T-helper 17 cell (primary cell): ENCODE measurements at regions not wholly inside any gene's neighbourhood (a gene's known extent, or its start where the extent isn't known, plus 50 kb on each side); places are given as distances from the start of the nearest gene placed in this dataset.

ENCODE experiments used
- ATAC-seq: fragments of 150-1000 bp; cut with Tn5 transposase; 2 replicates; pipeline ENCODE4 v1.10.0; 2021; ENCODE audit warnings: mild to moderate bottlenecking, moderate library complexity
- DNase-seq, 3 donors: peaks; one replicate each; pipeline versions ENCODE4 v3.0.0 to v3.0.0-alpha.2; 2020 to 2021
- H3K9me3 ChIP-seq: one replicate; pipeline ENCODE4 v1.7.0; 2013; ENCODE audit warnings: low read length, mild to moderate bottlenecking; ENCODE audit not compliant: control insufficient read depth, poor library complexity, severe bottlenecking
- H3K27ac Mint-ChIP-seq: one replicate; pipeline ENCODE4 v1.8.0; 2022; ENCODE audit warnings: mild to moderate bottlenecking, moderate library complexity, mixed read lengths
- H3K27me3 Mint-ChIP-seq: one replicate; pipeline ENCODE4 v1.8.0; 2022; ENCODE audit warnings: mixed read lengths
- H3K36me3 Mint-ChIP-seq: one replicate; pipeline ENCODE4 v1.8.0; 2022; ENCODE audit warnings: low read depth, mixed read lengths
- H3K4me1 Mint-ChIP-seq: one replicate; pipeline ENCODE4 v1.8.0; 2022; ENCODE audit warnings: mild to moderate bottlenecking, mixed read lengths
- H3K4me3 Mint-ChIP-seq: one replicate; pipeline ENCODE4 v1.8.0; 2022; ENCODE audit warnings: mild to moderate bottlenecking, moderate library complexity, mixed read lengths

- Mint-ChIP-seq H3K27ac (no peak overlapping the region), H3K4me1 (peaks cover 15% of the 10 kb centered on the region), H3K36me3 (no peaks in the 10 kb centered on the region), H3K4me3 (no peak overlapping the region), H3K27me3 (no peaks in the 10 kb centered on the region)
- H3K9me3 ChIP-seq = no peaks in the 10 kb centered on the region
- DNase-seq (no peak), ATAC-seq (no peak)
These were observed 170.9 kb upstream of the SYT6 start for GRCh38 chr1:114324662-114324965.

DNA sequence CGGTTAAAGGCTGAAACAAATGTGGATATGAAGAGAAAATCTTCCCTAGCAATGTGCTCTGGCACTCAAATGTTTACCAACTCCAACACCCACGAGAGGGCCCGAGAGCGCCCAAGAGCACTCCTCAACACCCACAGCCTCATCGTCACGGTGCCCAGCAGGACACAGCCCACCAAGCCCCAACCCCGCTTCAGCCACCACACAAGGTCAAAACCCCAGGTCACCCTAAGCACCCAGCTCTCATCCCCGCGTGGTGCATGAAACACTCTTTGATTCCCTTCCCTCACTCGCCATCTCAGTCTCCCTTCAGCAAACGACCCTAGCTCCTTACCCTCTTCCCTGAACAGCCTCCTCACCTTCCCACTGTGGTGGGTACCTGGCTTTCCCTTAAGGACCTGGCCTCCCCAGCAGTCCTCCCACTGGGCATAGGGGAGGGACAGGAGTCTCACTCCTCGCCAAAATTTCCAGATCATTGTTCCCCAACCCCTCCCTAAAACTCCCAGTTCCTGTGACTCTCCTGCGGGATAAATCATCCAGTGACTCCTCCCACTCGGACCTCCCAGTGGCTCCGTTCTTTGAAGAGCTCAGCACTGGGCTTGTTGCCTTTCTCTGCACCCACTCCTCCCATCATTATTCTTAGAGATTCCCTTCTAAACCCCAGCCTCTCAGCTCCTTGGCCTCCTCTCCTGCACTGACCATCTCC is 170.4 kb upstream of the SYT6 start:
- DNase-seq (no peak), ATAC-seq (no peak)
- Mint-ChIP-seq H3K4me1 (peaks cover 10% of the 10 kb centered on the region), H3K4me3 (no peak overlapping the region), H3K27ac (no peak overlapping the region), H3K36me3 (no peaks in the 10 kb centered on the region), H3K27me3 (no peaks in the 10 kb centered on the region)
- H3K9me3 ChIP-seq = no peaks in the 10 kb centered on the region

DNA sequence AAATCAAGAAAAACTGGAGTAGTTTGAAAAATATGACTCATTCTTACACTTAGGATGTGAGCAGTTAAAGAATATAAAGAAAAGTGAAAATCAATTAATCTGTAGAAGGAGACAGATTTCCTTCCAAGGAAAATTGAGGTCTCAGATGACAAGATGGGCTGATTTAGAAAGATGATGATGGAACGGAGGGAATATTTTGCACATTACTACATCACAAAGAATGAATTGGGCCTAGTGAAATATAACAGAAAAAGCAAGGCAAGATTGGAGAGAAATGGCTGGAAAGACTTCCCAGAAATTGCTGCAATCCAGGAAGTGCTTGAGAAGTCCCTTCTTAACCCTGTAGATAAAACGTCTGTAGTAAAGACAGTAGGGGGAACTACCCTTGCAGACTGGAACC is 169.1 kb upstream of the SYT6 start:
- ATAC-seq = no peak

GRCh38 chr1:114322207-114322606 is 168.5 kb upstream of the SYT6 start:
- no peak for ATAC-seq
- Mint-ChIP-seq H3K4me3 (no peak overlapping the region), H3K27me3 (peaks cover 4% of the 10 kb centered on the region), H3K27ac (no peak overlapping the region), H3K36me3 (no peaks in the 10 kb centered on the region), H3K4me1 (peaks cover 5% of the 10 kb centered on the region)
- no peaks in the 10 kb centered on the region for H3K9me3 ChIP-seq
- no peak for DNase-seq

More for the DNA sequence above, 169.1 kb upstream of the SYT6 start:
- Mint-ChIP-seq H3K4me1 (peaks cover 6% of the 10 kb centered on the region), H3K27me3 (no peaks in the 10 kb centered on the region), H3K27ac (no peak overlapping the region), H3K36me3 (no peaks in the 10 kb centered on the region), H3K4me3 (no peak overlapping the region)
- no peaks in the 10 kb centered on the region for H3K9me3 ChIP-seq
- DNase-seq = no peak

DNA sequence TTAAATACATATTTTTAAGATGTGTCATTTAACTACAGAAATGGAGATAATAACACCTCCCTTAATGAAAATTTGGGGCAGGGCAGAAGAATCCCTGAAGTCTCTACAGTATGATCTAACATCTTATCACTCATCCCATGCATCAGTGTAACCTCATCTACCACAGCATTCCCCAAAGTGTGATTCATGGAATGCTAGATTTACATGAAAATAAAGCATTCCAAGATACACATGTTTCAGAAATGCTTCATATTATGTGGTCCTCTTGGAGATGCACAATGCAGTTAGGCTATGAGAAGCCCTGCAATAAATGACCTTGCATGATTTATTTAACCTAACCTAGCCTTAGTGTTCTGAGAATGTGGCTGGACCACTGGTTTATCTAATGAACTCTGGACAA is 166.9 kb upstream of the SYT6 start:
- Mint-ChIP-seq H3K4me3 (no peak overlapping the region), H3K4me1 (peaks cover 5% of the 10 kb centered on the region), H3K36me3 (no peaks in the 10 kb centered on the region), H3K27ac (no peak overlapping the region), H3K27me3 (peaks cover 6% of the 10 kb centered on the region)
- DNase-seq = no peak
- no peak for ATAC-seq
- H3K9me3 ChIP-seq = no peaks in the 10 kb centered on the region

DNA sequence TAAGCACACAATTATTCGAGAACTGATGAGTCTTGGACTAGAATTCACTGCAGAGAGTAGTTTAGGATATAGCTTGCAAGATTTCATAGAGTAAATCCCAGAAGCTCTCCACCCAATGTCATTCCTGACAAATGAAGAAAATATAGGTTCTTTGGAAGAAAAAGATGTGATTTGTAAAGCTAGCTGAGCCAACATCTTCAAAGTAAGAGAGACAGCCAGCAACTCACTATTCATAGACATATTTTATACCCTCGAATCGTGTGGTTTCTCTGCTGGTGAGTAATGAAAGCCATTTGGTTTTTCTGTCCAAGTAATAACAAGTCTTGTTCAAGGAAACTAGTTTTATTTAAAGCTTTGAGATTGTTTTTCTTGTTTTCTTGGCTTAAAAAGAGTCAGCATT is 165.7 kb upstream of the SYT6 start:
- no peak for DNase-seq
- no peak for ATAC-seq
- Mint-ChIP-seq H3K27ac (no peak overlapping the region), H3K4me3 (no peak overlapping the region), H3K27me3 (peaks cover 6% of the 10 kb centered on the region), H3K36me3 (no peaks in the 10 kb centered on the region), H3K4me1 (peaks cover 5% of the 10 kb centered on the region)
- no peaks in the 10 kb centered on the region for H3K9me3 ChIP-seq

DNA sequence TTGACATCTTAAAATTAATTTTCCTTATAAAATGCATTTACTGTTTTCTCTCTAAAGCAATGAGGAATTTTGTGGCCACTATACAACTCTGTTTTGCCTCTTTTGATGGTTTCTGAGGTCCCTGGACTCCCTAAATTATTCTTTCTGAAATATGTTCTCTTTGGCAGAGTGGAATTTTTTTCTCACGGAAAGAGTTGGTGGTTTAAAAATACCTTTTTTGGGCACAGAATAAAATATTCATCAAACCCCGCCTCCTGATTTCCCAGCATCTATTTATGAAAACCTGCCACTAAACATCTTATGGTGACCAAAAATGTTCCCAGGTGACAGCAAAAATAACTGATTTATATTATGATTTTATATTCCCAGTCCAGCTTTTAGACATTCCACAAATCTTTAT is 165.3 kb upstream of the SYT6 start:
- Mint-ChIP-seq H3K4me1 (peaks cover 4% of the 10 kb centered on the region), H3K36me3 (no peaks in the 10 kb centered on the region), H3K27ac (no peak overlapping the region), H3K4me3 (no peak overlapping the region), H3K27me3 (peaks cover 6% of the 10 kb centered on the region)
- H3K9me3 ChIP-seq = no peaks in the 10 kb centered on the region
- no peak for DNase-seq
- no peak for ATAC-seq

DNA sequence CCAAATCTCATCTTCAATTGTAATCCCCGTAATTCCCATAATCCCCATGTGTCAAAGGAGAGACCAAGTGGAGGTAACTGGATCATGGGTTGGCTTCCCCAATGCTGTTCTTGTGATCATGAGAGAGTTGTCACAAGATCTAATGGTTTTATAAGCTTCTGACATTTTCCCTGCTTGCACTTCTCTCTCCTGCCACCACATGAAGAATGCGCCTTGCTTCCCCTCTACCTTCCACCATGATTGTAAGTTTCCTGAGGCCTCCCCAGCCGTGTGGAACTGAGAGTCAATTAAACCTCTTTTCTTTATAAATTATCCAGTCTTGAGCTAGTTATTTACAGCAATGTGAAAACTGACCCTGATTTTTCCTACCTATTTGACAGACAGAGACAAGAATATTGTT is 162.5 kb upstream of the SYT6 start:
- no peak overlapping the region for H3K4me3 Mint-ChIP-seq
- H3K27me3 Mint-ChIP-seq = peaks cover 6% of the 10 kb centered on the region
- no peaks in the 10 kb centered on the region for H3K36me3 Mint-ChIP-seq
- peak overlapping the region; percentile 1 for H3K27ac Mint-ChIP-seq
- ATAC-seq = no peak
- DNase-seq = no peak
- H3K9me3 ChIP-seq = no peaks in the 10 kb centered on the region
- no peaks in the 10 kb centered on the region for H3K4me1 Mint-ChIP-seq

GRCh38 chr1:114315631-114316030 is 162.0 kb upstream of the SYT6 start:
- no peaks in the 10 kb centered on the region for H3K9me3 ChIP-seq
- H3K4me1 Mint-ChIP-seq = no peaks in the 10 kb centered on the region
- DNase-seq (no peak), ATAC-seq (no peak)
- peaks cover 3% of the 10 kb centered on the region for H3K36me3 Mint-ChIP-seq
- H3K27ac Mint-ChIP-seq = no peak overlapping the region
- no peak overlapping the region for H3K4me3 Mint-ChIP-seq
- H3K27me3 Mint-ChIP-seq = peaks cover 6% of the 10 kb centered on the region

GRCh38 chr1:114314576-114314975 is 160.9 kb upstream of the SYT6 start:
- Mint-ChIP-seq H3K27ac (no peak overlapping the region), H3K4me3 (no peak overlapping the region), H3K4me1 (no peaks in the 10 kb centered on the region), H3K36me3 (peaks cover 3% of the 10 kb centered on the region), H3K27me3 (peaks cover 6% of the 10 kb centered on the region)
- no peak for DNase-seq
- H3K9me3 ChIP-seq = no peaks in the 10 kb centered on the region
- ATAC-seq = no peak

- Mint-ChIP-seq H3K4me1 (no peaks in the 10 kb centered on the region), H3K27ac (no peak overlapping the region), H3K4me3 (no peak overlapping the region), H3K36me3 (peaks cover 3% of the 10 kb centered on the region), H3K27me3 (peaks cover 6% of the 10 kb centered on the region)
- ATAC-seq (no peak), DNase-seq (no peak)
- H3K9me3 ChIP-seq = no peaks in the 10 kb centered on the region
These were observed 160.4 kb upstream of the SYT6 start for GRCh38 chr1:114314098-114314497.

GRCh38 chr1:114310695-114311271 is 157.1 kb upstream of the SYT6 start:
- no peak for ATAC-seq
- H3K9me3 ChIP-seq = no peaks in the 10 kb centered on the region
- Mint-ChIP-seq H3K4me1 (no peaks in the 10 kb centered on the region), H3K36me3 (peaks cover 3% of the 10 kb centered on the region), H3K4me3 (no peak overlapping the region), H3K27ac (no peak overlapping the region), H3K27me3 (no peaks in the 10 kb centered on the region)
- no peak for DNase-seq

GRCh38 chr1:114302821-114303220 is 149.2 kb upstream of the SYT6 start:
- H3K36me3 Mint-ChIP-seq = peaks cover 2% of the 10 kb centered on the region
- H3K9me3 ChIP-seq = no peaks in the 10 kb centered on the region
- H3K4me3 Mint-ChIP-seq = no peak overlapping the region
- H3K27me3 Mint-ChIP-seq = peaks cover 22% of the 10 kb centered on the region
- ATAC-seq = no peak
- no peak overlapping the region for H3K27ac Mint-ChIP-seq
- DNase-seq = no peak
- peaks cover 7% of the 10 kb centered on the region for H3K4me1 Mint-ChIP-seq

DNA sequence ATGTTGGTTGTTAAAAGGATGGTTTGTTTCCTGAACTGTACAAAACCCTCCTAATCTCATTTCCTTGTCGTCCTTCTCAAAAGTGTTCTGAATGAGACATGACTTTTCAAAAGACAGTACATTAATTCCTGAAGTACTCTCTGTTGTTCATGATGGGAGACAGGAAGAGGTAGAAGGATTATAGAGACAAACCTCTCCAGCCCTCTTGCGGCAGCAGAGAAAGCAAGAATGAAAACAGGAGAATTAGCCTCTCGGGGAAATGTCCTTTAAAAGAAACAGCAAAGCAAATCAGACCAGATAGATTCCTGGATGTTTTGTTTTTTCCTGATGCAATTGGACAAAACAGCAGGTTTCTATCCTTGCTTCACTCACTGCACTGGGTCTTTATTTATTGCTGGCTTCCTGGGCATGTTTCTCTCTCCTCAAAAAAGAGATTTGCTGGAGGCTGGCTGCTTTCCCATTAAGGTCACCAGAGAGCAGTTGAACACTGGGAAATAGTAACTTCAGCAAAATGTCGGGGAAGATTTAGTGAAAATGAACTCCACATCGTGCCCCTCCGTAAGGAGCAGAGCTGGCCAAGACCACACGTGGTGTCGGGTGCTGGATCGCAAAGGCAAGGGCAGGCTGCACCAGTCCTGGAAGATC is 145.8 kb upstream of the SYT6 start:
- no peak overlapping the region for H3K27ac Mint-ChIP-seq
- ATAC-seq = no peak
- no peak for DNase-seq
- no peak overlapping the region for H3K4me3 Mint-ChIP-seq
- H3K4me1 Mint-ChIP-seq = peaks cover 11% of the 10 kb centered on the region
- H3K9me3 ChIP-seq = no peaks in the 10 kb centered on the region
- peaks cover 2% of the 10 kb centered on the region for H3K36me3 Mint-ChIP-seq
- H3K27me3 Mint-ChIP-seq = peaks cover 37% of the 10 kb centered on the region
